Central memory CD4-positive, alpha-beta T cell (primary cell): ENCODE measurements at regions not wholly inside any gene's neighbourhood (a gene's known extent, or its start where the extent isn't known, plus 50 kb on each side); places are given as distances from the start of the nearest gene placed in this dataset.

Experiments
- DNase-seq: peaks from one replicate; pipeline ENCODE4 v3.0.0; 2022

GRCh38 chr2:204012072-204012653 is 75.6 kb downstream of the ICOS start:
- DNase-seq: no peak

- peak; percentile 78 for DNase-seq
Measured at GRCh38 chr2:204015118-204015843, 78.7 kb downstream of the ICOS start.

- no peak for DNase-seq
Measured at GRCh38 chr2:204018717-204019116, 82.2 kb downstream of the ICOS start.

GRCh38 chr2:204019572-204020501 is 83.3 kb downstream of the ICOS start:
- DNase-seq: no peak

GRCh38 chr2:204021290-204022081 is 84.9 kb downstream of the ICOS start:
- no peak for DNase-seq

- no peak for DNase-seq
Measured at GRCh38 chr2:204022550-204022949, 86.0 kb downstream of the ICOS start.

DNA sequence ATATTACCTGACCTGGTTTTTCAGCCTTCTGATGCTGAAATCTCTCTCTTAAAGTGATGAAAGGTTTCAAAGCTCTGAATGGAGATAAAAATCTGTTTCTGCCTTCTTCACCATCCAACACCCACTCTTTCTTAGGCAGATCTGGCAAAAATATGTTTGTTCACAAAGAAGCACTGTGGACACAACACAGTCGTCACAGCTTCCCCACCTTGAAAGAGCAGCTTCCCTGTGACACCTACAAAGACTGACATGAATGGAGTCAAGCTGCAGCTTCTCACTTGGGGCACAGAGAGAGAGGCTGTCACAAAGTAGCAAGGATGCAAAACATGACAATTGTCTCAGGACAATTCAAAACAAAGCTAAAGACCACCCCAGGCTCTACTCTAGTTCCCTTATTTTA is 86.5 kb downstream of the ICOS start:
- peak; percentile 51 for DNase-seq

DNA sequence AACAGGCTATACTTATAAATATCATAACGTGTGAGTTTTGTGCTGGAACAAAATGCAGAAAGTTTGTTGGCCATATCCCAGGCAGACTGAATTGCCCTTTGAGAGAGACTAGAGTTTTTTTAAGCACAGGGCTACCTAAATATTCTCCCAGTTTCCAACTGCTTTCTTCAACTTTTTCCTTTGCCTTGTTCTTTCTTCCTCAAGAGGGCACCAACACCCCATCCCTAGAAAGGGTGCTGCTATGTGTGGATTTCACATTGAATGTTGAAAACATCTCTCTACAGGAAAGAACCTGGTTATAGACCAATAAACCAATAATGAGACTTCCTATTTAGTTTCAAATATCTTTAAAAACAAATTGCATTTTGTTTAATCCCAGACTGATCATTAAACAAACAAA is 87.9 kb downstream of the ICOS start:
- no peak for DNase-seq

DNA sequence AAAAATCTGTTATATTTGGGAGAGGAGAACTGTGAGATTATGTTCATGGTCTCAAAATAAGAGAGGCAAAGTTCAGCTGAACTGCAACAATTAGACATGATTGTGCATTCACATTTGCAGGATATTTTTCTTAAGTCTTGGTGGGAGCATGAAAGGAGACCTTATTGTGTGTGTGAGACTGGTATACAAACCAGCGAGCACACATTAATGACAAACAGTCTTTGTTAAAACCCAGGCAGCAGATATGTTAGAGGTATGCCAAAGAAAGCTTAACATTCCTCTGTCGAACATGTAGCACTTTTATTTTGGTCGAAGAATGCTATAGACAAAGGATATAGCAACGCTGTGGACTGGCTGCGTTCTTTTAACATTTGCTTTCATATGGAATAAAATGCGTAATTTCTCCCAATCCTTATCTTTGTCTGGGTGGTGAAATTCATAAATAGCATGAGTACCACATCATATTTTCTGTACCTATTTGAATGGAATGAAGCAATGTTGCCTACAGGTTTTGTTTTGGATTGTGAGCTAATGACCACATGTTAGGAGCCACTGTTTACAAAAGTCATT is 88.4 kb downstream of the ICOS start:
- DNase-seq: no peak

GRCh38 chr2:204026294-204026693 is 89.7 kb downstream of the ICOS start:
- no peak for DNase-seq

DNA sequence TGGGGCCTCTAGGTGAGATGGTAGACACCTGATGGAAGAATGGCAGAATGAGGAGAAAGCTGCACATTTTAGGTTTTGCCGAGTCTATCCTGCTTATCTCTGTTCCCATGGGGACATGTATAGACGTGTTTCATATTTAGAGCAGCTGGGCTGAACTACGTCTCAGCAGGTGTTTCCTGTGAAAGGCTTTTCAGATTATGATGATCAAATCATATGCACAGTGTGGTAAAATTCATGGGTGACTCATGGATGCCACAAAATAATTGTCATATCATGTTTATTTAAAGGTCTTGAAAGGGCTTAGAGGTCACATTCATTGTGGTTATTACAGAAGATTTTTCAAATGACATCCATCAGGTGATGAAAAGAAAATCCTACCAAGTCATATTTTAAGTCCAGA is 90.5 kb downstream of the ICOS start:
- DNase-seq: peak; percentile 70

DNA sequence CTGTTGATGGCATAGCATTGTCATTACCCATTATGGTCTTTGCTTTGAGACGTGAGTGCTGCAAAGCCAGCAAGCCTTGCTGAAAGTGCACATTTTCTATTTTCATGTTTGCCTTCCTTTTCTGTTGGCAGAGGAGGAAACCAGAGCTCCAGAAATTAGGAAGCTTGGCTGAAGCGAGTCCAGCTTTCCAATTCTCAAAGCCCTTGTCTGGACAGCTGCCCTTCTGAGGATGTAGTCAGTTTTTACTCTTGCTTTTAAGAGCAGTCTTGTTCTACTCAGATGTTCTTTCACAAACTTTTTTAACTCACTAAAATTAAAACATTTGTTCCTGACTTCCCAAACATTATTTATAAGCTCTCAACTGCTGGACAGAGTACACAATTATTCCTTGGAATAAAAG is 93.8 kb downstream of the ICOS start:
- DNase-seq: no peak

GRCh38 chr2:204031056-204031455 is 94.5 kb downstream of the ICOS start:
- no peak for DNase-seq

GRCh38 chr2:204032301-204032700 is 95.7 kb downstream of the ICOS start:
- DNase-seq: no peak

GRCh38 chr2:204033611-204034495 is 97.3 kb downstream of the ICOS start:
- no peak for DNase-seq

DNA sequence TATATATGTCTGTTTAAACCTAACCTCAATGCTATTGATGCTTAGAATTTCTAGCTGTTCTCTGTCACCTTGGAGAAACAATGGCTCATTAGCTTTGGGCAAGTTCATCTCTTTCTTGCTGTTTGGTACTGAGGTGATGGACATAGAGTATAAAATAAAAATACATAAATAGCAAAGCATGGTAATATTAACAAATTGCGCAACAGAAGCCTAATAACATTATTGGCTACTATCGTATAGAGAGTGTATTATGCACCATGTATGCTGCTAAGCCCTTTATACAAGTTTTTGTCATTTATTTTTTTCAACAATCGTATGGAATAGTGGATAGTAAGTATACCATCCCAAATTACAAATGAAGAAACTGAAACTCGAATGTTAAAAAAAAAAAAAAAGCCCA is 100.1 kb downstream of the ICOS start:
- no peak for DNase-seq

DNA sequence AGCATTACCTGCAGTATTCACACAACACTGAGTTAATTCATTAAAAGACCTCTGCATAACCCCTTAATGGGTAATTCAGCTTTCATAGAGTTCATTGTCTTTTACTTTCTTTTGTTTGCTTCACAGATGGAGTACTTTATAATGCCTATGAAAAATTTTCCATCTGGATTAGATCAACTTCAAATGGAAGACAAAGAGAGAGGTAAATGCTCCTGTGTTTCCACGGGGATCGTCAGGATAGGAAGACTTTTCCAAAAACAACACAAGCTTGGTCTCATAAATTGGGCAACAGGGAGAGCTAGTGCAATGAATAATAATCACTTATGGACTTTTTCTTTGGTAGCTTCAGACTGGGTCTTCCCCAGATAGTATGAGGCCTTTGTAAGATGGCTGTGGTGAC is 100.7 kb downstream of the ICOS start:
- DNase-seq: no peak

DNA sequence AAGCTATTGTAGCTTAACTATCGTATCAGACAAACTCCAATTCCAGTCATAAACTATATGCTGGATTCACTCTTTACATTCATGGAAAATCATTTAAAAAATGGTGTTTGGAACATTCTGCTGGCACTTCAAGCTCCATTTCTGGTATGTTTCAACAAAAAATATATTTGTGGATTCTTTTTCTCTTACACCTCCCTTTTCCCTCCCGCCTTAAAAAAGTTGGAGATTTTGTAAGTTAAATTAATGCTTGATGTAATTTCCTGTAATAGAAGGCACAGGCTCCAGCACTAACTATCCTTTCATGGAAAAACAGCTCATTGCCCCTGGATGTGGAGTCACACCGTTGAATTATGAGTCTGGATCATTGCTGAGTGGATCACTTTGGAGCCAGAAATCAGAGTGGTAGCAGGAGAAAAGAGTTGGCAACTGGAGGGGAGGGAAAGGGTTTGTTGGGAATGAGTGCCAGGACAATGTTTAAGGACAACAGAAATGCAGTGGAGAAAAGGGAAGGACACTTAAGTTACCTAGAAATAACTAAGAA is 102.8 kb downstream of the ICOS start:
- DNase-seq: no peak

DNA sequence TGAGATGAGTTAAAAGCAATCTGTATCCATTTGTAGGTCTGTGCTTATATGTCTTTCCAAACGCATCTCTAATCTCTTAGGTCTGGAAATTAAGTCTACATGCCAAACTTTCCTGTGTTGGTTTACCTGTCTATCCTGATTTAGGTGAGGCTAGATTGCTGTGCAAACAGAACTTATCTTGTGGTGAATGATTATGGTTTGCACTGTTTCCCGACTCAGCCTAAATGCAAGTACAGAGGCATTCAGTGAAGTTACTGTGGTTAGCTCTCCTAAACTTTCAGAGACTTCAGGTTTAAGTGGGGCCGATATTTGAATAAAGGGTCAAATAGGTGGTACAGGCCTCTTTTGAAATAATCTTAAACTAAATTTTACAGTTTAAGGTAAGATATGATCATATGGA is 103.5 kb downstream of the ICOS start:
- no peak for DNase-seq

- DNase-seq: no peak
Measured at GRCh38 chr2:204042401-204042800, 105.8 kb downstream of the ICOS start.

DNA sequence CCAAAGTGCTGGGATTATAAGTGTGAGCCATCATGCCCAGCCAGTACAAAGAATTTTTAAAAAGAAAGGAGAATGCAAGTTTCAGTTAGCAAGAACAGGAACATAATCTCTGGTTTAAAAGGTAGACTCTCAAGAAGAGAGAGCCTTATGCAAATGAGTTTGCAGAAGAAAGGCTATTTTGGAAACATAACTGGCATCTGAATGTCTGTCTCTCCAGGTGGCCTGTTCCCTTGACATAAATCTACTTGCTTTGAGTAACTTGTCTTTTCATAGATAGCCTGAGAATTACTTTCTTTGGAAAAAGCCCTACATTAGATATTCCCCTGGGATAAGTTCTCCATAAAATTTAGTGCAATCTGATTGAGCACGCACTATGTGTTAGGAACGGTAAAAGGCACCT is 109.6 kb downstream of the ICOS start:
- DNase-seq: no peak
